EH (cell line): ENCODE measurements at regions not wholly inside any gene's neighbourhood (a gene's known extent, or its start where the extent isn't known, plus 50 kb on each side); places are given as distances from the start of the nearest gene placed in this dataset.
A peak's percentile ranks its signal among the peaks of the same experiment; 100 is the strongest.

Experiments
- DNase-seq: peaks from one replicate; pipeline ENCODE4 v3.0.0-alpha.2; 2015; ENCODE audit warnings: low read depth

DNA sequence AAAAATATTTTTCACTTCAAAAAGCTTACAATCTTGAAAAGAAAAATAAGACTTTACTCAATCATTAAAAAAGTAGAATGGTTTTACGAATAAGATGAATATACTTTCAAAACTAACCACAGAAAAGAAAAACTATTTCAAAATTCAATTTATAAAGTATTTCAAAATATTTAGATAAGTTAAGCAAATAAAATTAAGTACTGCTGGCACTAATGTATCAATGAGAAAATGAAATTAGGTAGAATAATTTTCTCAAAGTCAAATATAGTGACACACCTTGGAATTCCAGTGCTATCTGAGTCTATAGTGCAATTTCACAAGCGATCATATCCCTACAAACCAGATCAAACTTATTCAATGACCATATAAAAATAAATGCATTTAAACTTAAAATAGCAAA, 109.8 kb upstream of the SEMA3A start:
- no peak for DNase-seq

DNA sequence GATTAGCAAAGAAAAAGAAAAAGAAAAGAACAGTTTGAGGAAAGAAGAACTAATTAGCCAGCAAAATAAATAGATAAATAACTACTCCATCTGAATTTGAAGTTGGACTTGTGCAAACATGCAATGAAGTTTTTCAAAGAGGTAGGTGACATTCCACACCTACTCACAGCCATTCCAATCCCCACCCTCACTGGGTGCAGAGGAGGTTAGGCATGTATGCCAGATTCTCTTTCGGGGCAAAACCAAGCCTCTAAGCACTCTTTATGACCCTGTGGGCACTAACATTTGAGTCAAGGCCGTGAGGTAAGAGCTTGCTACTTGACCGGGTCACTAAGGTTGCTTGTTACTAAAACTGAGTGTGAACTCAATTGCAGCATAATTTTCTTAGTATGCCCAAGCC, 108.4 kb upstream of the SEMA3A start:
- DNase-seq, result no peak

DNA sequence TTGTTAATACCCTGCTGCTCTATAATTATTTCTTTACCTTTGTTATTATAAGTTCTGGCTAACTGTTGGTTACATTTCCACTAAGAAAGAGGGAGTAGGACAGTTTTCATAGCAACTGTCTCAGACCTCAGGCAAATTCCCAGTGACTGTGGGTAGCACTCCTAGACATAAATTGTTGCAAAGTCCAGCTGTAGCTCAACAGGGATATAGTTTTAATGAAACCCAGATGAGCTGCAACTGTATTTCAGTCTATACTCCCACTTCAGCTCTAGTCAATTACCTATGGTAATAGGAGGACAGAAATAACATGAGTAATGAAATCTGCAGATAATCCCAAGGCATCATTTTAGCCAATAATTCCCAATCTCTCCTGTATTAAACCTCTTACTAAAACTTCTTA, 103.0 kb upstream of the SEMA3A start:
- DNase-seq, result peak; percentile 5

DNA sequence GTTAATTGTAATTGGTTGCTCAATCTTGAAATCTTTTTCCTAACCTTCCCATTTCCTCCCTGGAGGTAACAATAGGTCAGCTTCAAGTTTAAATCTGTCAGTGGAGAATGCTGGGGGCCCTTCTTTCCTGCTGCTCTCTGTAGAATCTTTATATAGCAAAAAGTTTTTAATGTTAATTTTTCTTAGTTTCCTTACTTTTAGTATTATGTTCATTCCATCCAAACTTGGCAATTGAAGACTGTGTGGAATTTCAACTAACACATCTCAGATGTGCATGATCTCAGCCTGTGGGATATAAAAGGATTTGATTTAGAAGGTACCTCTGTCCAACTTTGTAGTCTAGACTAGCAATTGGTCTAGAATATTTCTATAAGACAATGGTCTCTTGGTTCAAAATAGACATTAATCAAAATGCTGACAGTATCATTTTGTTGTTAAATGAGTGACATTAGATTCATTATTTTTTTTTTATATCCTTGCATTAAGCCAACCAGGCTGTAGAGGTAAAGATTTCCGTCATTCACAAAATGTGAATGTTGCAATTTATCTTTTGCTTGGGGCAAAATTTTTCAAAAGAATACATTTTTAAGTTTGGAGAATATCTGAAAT, 100.4 kb upstream of the SEMA3A start:
- DNase-seq, result no peak

DNA sequence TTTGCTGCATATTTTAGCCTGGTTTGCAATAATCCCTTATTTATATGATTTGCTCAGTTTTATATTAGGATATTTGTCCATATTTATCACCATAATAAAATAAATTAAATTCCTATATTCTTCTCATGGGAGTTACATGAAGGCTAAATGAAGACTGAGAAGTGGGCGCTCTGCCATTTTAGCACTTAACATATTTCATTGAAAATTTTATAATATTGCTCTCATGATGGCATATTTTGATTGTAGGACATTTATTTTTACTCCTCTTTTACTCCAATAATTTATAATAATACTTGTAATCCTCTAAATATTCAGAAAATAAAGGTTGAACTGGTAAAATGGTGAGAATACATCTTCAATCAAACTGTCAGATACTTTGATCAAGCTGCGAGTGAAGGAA, 99.8 kb upstream of the SEMA3A start:
- DNase-seq, result no peak

DNA sequence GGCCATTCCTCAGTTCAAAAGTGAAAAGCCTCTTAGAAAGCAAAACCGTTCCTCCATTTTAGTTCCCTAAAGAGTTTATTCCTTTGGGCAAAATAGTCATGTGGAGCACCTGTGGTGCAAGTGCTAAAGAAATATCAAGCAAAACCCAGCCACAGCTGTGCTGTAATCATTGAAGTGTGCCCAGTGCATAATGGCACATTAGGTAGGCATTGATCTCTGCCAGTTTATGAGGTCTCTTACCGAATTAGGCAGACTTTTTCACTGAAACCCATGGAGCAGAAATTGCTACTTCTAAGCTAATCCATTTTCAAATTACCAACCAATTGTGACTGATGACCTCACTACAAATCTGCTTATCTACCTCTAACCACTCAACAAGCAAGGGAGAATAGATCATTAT, 97.2 kb upstream of the SEMA3A start:
- no peak for DNase-seq

DNA sequence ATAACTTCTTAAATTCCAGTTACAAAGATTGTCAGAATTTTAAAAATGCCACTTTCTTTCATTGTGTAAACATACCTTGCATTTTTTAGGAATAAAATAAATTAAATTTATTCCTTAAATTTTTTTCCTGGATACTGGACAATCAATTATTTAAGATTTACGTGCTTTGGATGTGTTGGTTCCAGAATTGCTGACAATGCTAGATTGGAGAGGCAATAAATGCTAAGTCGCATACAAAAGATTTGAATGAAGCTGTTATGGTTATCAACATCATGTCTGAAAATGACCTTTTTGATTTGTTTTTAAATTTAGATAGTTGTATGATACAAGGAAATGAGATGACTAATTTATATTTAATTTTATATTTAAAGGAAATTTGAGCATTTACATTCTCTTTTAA, 89.2 kb upstream of the SEMA3A start:
- DNase-seq, result no peak

DNA sequence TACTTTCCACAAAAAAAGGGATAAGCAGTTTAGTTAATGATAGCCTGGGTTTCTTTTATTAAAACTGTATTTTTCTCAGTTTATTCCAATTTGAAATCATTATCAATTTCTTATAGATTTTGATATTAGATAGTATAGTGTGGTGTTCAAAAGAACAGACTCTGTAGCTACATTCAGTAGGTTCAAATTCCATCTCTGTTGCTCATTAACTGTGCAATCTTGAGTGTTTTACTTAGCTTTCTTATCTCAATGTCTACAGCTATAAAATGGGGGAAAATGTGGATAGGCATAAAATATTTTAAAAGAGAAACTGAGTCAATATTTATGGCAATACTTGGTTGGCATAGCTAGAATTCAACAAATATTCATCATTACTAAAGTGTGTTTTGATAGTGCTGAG, 86.9 kb upstream of the SEMA3A start:
- no peak for DNase-seq

DNA sequence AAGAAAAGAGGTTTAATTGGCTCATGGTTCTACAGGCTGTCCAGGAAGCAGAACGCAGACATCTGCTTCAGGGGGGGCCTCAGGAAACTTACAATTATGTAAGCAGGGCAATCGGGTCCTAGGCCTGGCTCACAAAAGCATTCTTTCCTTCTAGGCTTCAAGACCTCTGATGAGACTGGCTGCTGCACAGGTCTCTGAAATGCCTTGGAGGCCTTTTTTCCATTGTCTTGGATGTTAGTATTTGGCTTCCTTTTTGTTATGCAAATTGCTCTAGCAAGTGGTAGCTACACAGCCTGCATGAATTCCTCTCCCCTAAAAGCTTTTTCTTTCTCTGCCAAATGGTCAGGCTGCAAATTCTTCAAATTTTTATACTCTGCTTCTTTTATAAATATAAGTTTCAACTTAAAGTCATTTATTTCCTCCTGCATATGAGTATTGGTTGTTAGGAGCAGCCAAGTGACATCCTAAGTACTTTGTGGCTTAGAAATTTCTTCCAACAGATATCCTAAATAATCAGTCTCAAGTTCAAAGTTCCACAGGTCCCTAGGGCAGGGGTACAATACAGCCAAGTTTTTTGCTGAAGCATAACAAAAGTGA, 83.1 kb upstream of the SEMA3A start:
- peak; percentile 18 for DNase-seq

DNA sequence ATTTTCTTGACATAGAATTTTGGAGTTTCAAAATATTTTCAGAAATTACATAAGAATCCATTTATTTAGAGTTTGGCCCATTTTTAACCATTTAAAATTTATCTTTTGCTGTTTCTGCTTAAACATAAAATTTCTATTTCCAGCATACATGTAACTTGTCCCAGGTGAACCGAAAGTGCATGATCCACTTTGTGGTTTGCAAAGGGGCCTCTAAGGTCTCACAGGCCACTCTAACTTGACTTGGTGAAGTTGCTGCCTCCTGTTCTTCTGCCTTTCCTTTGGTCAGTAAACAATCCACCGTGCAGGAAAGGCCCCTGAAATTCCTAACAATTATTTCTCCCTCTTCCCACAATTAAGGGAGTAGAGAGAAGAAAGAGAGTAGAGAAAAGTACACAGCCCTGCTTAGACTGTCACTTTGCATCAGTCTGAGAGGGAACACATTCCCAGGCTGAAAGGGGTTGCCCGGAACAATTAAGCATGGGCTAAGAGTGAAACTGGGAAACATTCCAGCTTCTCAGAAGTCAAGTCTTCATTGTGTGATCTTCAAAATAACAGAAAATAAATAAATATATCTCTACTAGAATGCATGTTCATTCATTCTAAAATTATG, 79.5 kb upstream of the SEMA3A start:
- peak; percentile 32 for DNase-seq

DNA sequence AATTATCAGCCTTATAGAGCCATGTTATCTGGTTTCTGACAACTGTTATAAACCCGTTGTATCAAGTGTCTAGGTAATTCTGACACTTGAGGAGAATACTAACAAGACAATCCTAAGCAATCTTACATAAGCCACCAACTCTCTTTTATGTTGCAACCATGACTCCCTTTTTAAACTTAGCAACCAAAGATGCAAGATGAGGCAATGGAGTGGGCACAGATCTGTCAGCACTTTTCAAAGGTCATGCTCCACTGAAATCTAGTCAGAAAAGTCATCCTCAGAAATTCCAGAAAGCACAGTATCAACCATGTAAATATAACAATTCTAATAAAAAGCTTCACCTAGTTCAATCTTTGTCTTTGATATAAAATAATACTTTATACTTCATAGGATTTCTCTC, 77.0 kb upstream of the SEMA3A start:
- no peak for DNase-seq

DNA sequence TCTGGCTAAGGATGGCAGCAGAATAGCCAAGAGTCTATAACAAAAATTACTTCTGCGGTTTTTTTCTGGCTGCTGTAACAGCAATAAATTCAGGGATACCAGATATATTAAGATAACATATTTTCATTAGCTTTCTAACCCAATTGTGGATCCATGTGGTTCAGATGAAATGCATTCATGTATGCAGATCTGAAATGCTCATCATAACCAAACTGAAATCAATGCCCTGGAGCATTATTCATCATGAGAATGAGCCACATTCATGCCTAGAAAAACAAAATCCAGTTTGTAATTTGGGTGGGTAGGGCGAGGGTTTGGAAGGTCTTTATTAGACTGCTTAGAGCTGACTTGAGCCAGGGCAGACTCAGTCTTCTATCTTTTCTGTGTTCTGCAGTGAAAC, 69.8 kb upstream of the SEMA3A start:
- peak; percentile 27 for DNase-seq

DNA sequence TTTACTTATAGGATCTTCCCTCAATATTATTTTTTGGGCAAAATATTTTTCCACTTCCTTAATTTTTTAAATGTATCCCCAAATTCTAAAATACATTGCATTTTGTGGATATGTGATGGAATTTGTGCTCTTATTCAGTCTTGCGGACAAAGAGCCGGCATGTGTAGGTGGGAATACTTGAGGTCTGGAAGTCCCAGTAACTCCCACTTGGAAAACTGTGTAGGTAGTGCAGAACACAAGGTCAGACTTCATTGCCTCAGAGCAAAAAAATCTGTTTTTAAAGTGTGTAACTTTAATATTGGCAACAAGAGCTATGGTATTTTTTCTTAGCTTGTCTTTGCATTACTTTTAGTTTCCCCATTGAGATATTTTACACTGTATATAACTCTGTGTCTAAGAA, 68.5 kb upstream of the SEMA3A start:
- DNase-seq, result no peak

DNA sequence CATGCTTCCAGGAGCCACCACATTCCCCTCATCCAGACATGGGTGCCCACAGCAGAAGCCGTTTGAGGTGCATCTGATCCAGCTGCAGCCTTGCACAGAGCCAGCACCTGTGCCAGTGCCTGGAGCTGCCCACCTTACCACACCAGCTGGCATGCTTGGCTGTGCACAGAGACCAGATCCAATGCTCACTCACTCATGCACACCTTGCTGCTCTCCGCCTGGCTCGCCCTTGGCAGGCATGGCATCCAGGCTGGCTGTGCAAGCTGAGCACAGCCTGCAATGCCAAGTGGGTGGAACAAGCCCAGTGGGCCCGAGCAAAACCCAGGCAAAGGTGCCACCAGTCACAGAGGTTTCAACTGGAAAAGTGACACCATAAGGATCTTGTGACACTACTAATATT, 66.9 kb upstream of the SEMA3A start:
- no peak for DNase-seq

DNA sequence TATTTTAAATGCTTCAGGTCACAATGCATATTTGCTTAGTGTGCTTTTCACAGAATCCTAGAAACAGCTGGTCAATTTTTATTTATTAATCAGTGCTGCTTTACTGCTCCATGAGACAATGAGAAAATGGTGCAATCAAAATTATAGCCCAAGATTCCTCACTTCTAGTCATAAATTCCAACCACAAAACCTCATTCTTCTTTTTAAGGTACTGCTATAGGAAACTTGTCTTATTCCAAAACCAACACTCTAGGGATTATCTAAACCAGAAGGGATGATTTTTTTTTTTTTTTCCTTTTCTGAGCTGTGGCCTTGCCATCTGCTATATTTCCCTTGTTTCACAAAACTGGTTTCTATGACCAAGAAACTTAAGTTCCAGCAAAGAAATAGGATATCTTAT, 64.0 kb upstream of the SEMA3A start:
- DNase-seq, result peak; percentile 70

DNA sequence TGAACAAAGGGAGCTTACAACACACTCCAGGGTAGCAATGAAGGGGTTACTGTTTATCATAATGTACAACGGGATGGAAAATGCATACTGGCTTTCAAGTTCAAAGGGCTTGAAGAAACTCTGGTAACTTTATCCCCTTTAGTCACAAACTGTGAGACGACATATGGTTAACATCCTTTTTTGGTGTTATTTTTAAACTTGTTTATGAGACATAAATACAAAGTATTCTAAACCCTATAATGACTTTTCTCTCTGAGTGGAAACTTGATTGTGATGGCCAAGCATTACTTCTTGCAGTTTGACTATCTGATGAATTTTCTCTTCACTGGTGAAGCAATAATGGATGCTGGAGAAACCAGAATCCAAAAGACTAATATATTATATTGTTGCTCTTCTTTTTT, 62.0 kb upstream of the SEMA3A start:
- DNase-seq, result no peak

DNA sequence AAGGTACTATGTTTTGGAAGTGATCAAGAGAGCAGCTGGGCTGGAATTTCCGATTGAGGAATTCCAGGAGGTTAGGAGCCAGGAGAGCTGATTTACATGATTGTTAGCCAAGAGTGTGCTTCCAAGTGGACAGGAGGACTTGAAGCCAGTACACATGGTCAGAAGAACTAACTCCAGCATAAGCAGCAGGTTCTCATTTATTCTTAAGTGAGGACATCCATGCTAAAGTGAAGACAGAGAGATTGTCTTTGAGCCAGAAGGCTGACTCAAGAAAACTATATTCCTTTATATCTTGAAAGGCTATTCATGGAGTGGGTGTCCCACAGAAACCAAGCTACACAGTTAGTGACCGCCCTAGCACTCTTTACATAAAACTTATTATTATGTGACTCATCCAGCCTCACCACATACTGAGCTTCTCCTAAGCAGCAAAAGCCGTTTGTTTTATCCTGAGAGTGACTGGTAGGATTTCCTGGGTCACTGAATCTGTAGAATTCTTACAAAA, 56.7 kb upstream of the SEMA3A start:
- peak; percentile 84 for DNase-seq

DNA sequence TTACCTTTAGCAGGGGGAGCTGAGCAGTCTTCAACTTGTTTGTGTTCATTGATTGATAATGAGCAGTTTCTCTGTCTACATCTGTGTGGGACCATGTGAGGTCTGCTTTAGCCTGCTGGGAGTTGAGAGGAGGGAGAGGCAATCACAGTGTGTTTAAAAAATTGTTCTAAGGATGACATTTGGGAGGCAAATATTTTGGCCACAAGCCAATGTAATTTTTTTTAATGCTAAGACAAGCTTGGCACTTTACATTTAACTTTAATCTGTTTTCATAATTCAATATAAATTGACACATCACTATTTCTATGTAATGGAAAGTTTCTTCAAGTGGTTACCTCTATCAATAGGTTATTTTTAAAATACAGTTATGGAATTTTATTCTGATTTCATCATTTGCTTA, 55.9 kb upstream of the SEMA3A start:
- DNase-seq, result no peak

DNA sequence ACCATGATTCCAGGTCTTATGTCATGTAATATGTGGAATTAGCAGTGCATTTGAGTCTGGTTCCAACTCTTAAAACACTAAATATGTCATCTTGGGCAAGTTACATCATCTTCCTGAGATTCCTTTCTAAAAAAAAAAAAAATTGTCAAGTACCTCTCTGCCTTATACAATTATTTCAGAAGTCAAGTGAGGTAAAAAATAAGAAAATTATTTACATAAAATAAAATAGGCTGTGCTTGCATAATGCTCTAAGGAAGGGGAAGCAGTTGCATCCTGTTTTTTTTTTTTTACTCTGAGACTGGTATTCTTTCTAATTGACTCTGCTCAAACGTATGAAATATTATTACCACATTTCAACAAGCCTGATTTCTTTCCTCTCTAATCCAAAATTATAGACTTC, 55.1 kb upstream of the SEMA3A start:
- DNase-seq, result no peak

DNA sequence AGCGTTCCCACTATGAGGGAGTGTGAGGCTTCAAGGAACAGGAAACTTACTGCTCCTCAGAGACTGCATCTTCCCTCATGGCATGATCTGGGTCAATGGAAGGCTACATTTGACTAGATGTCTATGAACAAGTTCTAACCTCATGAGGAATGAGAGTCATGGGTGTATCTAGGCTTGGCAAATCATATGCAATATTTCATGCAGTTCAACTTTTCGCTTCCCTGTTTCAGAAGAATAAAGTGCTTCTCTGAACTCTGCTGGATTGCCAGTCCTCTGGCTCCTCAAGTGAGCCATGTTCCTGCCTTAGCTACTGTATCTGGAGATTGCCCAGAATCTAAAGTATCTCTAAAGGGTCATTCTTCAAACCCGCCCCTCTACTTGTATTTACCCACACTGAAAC, 54.3 kb upstream of the SEMA3A start:
- no peak for DNase-seq

DNA sequence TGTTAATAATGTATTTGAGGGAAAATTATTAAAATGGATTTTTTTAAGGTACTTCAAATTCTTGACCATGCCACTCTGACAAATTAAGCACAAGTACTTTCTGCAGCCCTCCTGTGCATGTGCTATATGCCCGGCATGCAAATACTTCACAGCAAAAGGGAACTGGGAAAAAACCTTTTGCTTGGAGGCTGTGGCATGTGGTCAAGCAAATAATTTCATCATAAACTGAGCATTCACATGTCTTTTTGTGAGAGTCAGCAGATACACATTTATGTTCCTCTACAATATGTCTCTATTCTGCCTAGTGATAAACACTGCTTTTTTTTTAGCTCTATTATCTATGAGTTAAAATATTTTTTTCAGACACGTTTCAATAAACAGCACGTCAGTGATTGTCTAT, 53.7 kb upstream of the SEMA3A start:
- peak; percentile 12 for DNase-seq

DNA sequence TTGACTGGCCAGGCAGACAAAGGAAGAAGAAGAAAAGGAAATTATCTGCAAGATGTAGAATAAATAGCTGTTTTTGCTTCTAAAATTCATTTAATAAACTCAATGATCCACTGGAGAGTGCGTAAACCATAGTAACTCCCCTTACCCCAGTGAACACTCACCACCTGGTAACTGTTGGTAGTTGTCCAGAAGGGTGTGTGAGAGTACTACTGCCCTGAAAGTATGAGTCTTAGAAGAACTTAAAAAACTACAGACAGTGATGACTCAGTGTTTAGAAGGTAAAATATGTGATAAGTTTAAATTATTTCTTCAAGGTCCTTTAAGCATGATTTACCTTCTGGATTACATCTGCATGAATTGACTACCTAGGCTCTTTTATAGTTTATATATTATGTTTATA, 53.0 kb upstream of the SEMA3A start:
- DNase-seq, result peak; percentile 11

DNA sequence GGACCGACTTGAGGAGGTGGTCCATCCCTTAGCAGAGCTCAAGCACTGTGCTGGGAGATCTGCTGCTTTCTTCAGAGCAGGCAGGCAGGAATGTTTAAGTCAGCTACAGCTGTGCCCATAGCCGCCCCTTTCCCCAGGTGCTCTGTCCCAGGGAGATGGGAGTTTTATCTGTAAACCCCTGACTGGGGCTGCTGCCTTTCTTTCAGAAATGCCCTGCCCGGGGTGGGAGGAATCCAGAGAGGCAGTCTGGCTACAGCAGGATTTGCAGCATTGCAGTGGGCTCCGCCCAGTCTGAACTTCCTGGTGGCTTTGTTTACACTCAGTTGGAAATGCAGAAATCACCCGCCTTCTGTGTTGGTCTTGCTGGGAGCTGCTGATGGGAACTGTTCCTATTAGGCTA, 51.2 kb upstream of the SEMA3A start:
- DNase-seq, result no peak
